ENCODE measurements at regions not wholly inside any gene's neighbourhood (a gene's known extent, or its start where the extent isn't known, plus 50 kb on each side); places are given as distances from the start of the nearest gene placed in this dataset.
"Not testable (repeated sequence)": the region's sequence is repeated elsewhere in the genome, so short reads cannot be mapped to it uniquely, and the experiment has no call there.

- not testable (repeated sequence) for DNase-seq
Measured at GRCh38 chr6:147651-148050, 144.6 kb upstream of the DUSP22 start.

- peak; percentile 53 for DNase-seq
Measured at GRCh38 chr6:148051-148984, 144.0 kb upstream of the DUSP22 start.

- DNase-seq, result not testable (repeated sequence)
Measured at GRCh38 chr6:150147-150546, 142.1 kb upstream of the DUSP22 start.

- DNase-seq, result not testable (repeated sequence)
Measured at GRCh38 chr6:152436-152835, 139.9 kb upstream of the DUSP22 start.

- not testable (repeated sequence) for DNase-seq
Measured at GRCh38 chr6:153026-153425, 139.3 kb upstream of the DUSP22 start.

- not testable (repeated sequence) for DNase-seq
Measured at GRCh38 chr6:153867-154266, 138.4 kb upstream of the DUSP22 start.

- not testable (repeated sequence) for DNase-seq
Measured at GRCh38 chr6:154321-155092, 137.8 kb upstream of the DUSP22 start.

GRCh38 chr6:156010-156409, 136.3 kb upstream of the DUSP22 start:
- DNase-seq, result no peak

- DNase-seq, result not testable (repeated sequence)
Measured at GRCh38 chr6:156441-157140, 135.7 kb upstream of the DUSP22 start.

- DNase-seq, result not testable (repeated sequence)
Measured at GRCh38 chr6:157176-157575, 135.1 kb upstream of the DUSP22 start.

GRCh38 chr6:161657-162056, 130.6 kb upstream of the DUSP22 start:
- DNase-seq, result not testable (repeated sequence)

- DNase-seq, result no peak
Measured at GRCh38 chr6:164720-165119, 127.6 kb upstream of the DUSP22 start.

- DNase-seq, result no peak
Measured at GRCh38 chr6:165263-165662, 127.0 kb upstream of the DUSP22 start.

- DNase-seq, result no peak
Measured at GRCh38 chr6:165906-166305, 126.4 kb upstream of the DUSP22 start.

GRCh38 chr6:168865-169455, 123.3 kb upstream of the DUSP22 start:
- DNase-seq, result peak; percentile 67

GRCh38 chr6:174036-174435, 118.3 kb upstream of the DUSP22 start:
- DNase-seq, result no peak

- DNase-seq, result no peak
Measured at GRCh38 chr6:175680-176079, 116.6 kb upstream of the DUSP22 start.

- no peak for DNase-seq
Measured at GRCh38 chr6:176766-177165, 115.5 kb upstream of the DUSP22 start.

GRCh38 chr6:178119-178518, 114.2 kb upstream of the DUSP22 start:
- DNase-seq, result no peak

GRCh38 chr6:178929-179328, 113.4 kb upstream of the DUSP22 start:
- DNase-seq, result not testable (repeated sequence)

GRCh38 chr6:179340-179950, 112.8 kb upstream of the DUSP22 start:
- no peak for DNase-seq

- not testable (repeated sequence) for DNase-seq
Measured at GRCh38 chr6:180091-180694, 112.1 kb upstream of the DUSP22 start.
